Peyer's patch (tissue), 4 donors: ENCODE measurements at regions not wholly inside any gene's neighbourhood (a gene's known extent, or its start where the extent isn't known, plus 50 kb on each side); places are given as distances from the start of the nearest gene placed in this dataset.

ENCODE experiments used
- POLR2A ChIP-seq, 2 donors: fragments of 450-650 bp; IDR thresholded peaks; one replicate each; pipeline ENCODE4 v1.5.1; 2017; ENCODE audit warnings: antibody characterized with exemption in 2 of 2, mild to moderate bottlenecking in 2 of 2, moderate library complexity in 2 of 2
- TF ChIP-seq, protein P1 (sequence below), 6 experiments: fragments of 450-650 bp in 4 of 6; fragments of 200-600 bp in 2 of 6; sonication (generic) in 1 of 6; IDR thresholded peaks; one replicate each; pipeline ENCODE4 v1.5.1; 2017 to 2019; ENCODE audit warnings: antibody characterized with exemption in 6 of 6, mild to moderate bottlenecking in 3 of 6, moderate library complexity in 1 of 6

DNA sequence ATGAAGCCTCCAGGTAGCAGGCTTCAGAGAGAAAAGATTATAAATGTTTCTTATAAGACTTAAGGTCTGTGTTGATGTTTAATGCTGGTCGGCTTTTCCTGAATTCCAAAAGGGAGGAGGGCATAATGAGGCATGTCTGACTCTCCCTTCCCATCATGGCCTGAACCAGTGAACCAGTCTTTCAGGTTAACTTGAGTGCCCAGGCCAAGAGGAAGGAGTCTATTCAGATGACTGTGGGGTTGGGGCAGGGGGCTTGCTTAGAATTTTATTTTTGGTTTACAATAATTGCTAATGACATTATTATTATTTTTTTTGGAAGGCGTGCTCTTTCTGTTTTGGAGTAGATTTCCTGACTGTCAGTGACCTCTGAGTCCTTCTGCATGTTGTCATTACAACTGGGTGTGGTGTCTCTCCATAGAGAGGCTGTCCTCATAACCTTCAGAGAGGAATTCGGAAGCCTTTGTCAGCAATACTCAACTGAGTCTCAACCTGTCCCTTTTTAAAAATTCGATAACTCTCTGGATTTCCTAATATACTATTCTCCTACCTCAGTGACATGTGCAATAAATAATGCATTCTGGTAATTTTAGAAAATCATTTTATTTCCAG, 275.1 kb upstream of the CXCR4 start:
- TF ChIP-seq, protein P1, sequence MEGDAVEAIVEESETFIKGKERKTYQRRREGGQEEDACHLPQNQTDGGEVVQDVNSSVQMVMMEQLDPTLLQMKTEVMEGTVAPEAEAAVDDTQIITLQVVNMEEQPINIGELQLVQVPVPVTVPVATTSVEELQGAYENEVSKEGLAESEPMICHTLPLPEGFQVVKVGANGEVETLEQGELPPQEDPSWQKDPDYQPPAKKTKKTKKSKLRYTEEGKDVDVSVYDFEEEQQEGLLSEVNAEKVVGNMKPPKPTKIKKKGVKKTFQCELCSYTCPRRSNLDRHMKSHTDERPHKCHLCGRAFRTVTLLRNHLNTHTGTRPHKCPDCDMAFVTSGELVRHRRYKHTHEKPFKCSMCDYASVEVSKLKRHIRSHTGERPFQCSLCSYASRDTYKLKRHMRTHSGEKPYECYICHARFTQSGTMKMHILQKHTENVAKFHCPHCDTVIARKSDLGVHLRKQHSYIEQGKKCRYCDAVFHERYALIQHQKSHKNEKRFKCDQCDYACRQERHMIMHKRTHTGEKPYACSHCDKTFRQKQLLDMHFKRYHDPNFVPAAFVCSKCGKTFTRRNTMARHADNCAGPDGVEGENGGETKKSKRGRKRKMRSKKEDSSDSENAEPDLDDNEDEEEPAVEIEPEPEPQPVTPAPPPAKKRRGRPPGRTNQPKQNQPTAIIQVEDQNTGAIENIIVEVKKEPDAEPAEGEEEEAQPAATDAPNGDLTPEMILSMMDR (IDR thresholded peaks at IDR 0.05) = no peak
- no peak for TF ChIP-seq POLR2A (IDR thresholded peaks at IDR 0.05)
